ENCODE measurements at regions not wholly inside any gene's neighbourhood (a gene's known extent, or its start where the extent isn't known, plus 50 kb on each side); places are given as distances from the start of the nearest gene placed in this dataset.

DNA sequence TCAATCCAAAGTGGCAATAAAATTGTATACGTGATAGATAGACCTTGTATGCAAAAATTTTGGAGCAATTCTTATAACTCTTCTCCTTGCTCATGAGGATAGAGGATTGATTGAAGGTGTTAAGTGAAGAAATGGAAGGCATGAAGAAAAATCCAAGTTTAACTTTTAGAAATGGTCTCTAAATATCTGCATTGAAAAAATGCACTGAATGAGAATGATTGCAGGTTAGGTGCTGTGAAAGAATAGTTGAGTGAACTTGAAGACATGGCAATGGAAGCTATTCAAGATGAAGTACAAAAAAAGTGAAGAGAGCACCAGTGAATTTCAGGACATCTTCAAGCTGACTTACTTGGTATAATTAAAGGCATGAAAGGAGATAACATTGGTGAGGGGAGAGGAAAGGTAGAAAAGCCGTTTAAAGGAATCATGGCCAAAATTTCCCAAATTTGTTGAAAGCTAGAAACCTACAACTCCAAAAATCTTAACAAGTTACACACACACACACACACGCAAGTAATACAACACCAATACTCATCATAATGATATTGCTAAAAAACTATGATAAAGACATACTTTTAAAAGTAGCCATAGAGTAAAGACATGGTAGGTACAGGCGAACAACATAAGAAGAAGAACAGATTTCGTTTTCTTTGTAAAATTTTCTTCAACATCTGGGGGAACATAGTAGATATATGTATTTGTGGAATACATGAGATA lies 96.3 kb downstream of the GGTLC2 start:
- no peak for DNase-seq (ENCODE audit: low read depth in 6 of 9, low spot score in 9 of 9)
- Histone ChIP-seq H3K36me3 (ENCODE audit: control insufficient read depth in 2 of 2, insufficient read depth in 2 of 2, low read length in 1 of 2) (no peaks in the 10 kb centered on the region), H3K9me3 (ENCODE audit: control insufficient read depth in 2 of 2, insufficient read depth in 1 of 2, low read length in 1 of 2) (no peaks in the 10 kb centered on the region), H3K27ac (ENCODE audit: low read depth in 1 of 2, low read length in 1 of 2) (no peak overlapping the region), H3K27me3 (ENCODE audit: control insufficient read depth in 2 of 2, insufficient read depth in 1 of 2, low read length in 1 of 2) (peaks cover 0 to 11% of the 10 kb centered on the region in 2 donors), H3K4me1 (ENCODE audit: control insufficient read depth in 2 of 2, insufficient read depth in 2 of 2, low read length in 2 of 2) (no peaks in the 10 kb centered on the region), H3K4me3 (ENCODE audit: low read length in 2 of 2) (no peak overlapping the region)
- 86% methylated on average over 5 of the region's 5 CpGs for WGBS

- H3K4me3 ChIP-seq (ENCODE audit: low read length in 2 of 2), result no peak overlapping the region
- H3K27ac ChIP-seq (ENCODE audit: low read depth in 1 of 2, low read length in 1 of 2), result no peak overlapping the region
- H3K9me3 ChIP-seq (ENCODE audit: control insufficient read depth in 2 of 2, insufficient read depth in 1 of 2, low read length in 1 of 2), result no peaks in the 10 kb centered on the region
- no peaks in the 10 kb centered on the region for H3K4me1 ChIP-seq (ENCODE audit: control insufficient read depth in 2 of 2, insufficient read depth in 2 of 2, low read length in 2 of 2)
- H3K36me3 ChIP-seq (ENCODE audit: control insufficient read depth in 2 of 2, insufficient read depth in 2 of 2, low read length in 1 of 2), result no peaks in the 10 kb centered on the region
- H3K27me3 ChIP-seq (ENCODE audit: control insufficient read depth in 2 of 2, insufficient read depth in 1 of 2, low read length in 1 of 2), result peaks cover 0 to 11% of the 10 kb centered on the region in 2 donors
- WGBS, result 94% methylated on average over 4 of the region's 4 CpGs
- DNase-seq (ENCODE audit: low read depth in 6 of 9, low spot score in 9 of 9), result no peak
Measured at GRCh38 chr22:22741843-22742242, 97.4 kb downstream of the GGTLC2 start.

GRCh38 chr22:22742641-22743040 lies 98.2 kb downstream of the GGTLC2 start:
- WGBS, result 74% methylated on average over 2 of the region's 2 CpGs
- Histone ChIP-seq H3K9me3 (ENCODE audit: control insufficient read depth in 2 of 2, insufficient read depth in 1 of 2, low read length in 1 of 2) (no peaks in the 10 kb centered on the region), H3K4me3 (ENCODE audit: low read length in 2 of 2) (no peak overlapping the region), H3K4me1 (ENCODE audit: control insufficient read depth in 2 of 2, insufficient read depth in 2 of 2, low read length in 2 of 2) (no peaks in the 10 kb centered on the region), H3K36me3 (ENCODE audit: control insufficient read depth in 2 of 2, insufficient read depth in 2 of 2, low read length in 1 of 2) (no peaks in the 10 kb centered on the region), H3K27me3 (ENCODE audit: control insufficient read depth in 2 of 2, insufficient read depth in 1 of 2, low read length in 1 of 2) (peaks cover 0 to 11% of the 10 kb centered on the region in 2 donors), H3K27ac (ENCODE audit: low read depth in 1 of 2, low read length in 1 of 2) (no peak overlapping the region)
- DNase-seq (ENCODE audit: low read depth in 6 of 9, low spot score in 9 of 9), result no peak

GRCh38 chr22:22743128-22743760 lies 98.8 kb downstream of the GGTLC2 start:
- Histone ChIP-seq H3K27me3 (ENCODE audit: control insufficient read depth in 2 of 2, insufficient read depth in 1 of 2, low read length in 1 of 2) (peaks cover 0 to 11% of the 10 kb centered on the region in 2 donors), H3K9me3 (ENCODE audit: control insufficient read depth in 2 of 2, insufficient read depth in 1 of 2, low read length in 1 of 2) (no peaks in the 10 kb centered on the region), H3K4me3 (ENCODE audit: low read length in 2 of 2) (no peak overlapping the region), H3K36me3 (ENCODE audit: control insufficient read depth in 2 of 2, insufficient read depth in 2 of 2, low read length in 1 of 2) (no peaks in the 10 kb centered on the region), H3K27ac (ENCODE audit: low read depth in 1 of 2, low read length in 1 of 2) (no peak overlapping the region), H3K4me1 (ENCODE audit: control insufficient read depth in 2 of 2, insufficient read depth in 2 of 2, low read length in 2 of 2) (no peaks in the 10 kb centered on the region)
- 71% methylated on average over 3 of the region's 3 CpGs for WGBS
- DNase-seq (ENCODE audit: low read depth in 6 of 9, low spot score in 9 of 9), result no peak

- H3K4me3 ChIP-seq (ENCODE audit: low read length in 2 of 2), result no peak overlapping the region
- DNase-seq (ENCODE audit: low read depth in 6 of 9, low spot score in 9 of 9), result no peak
- H3K36me3 ChIP-seq (ENCODE audit: control insufficient read depth in 2 of 2, insufficient read depth in 2 of 2, low read length in 1 of 2), result no peaks in the 10 kb centered on the region
- H3K4me1 ChIP-seq (ENCODE audit: control insufficient read depth in 2 of 2, insufficient read depth in 2 of 2, low read length in 2 of 2), result no peaks in the 10 kb centered on the region
- WGBS, result 95% methylated on average over 9 of the region's 9 CpGs
- no peaks in the 10 kb centered on the region for H3K9me3 ChIP-seq (ENCODE audit: control insufficient read depth in 2 of 2, insufficient read depth in 1 of 2, low read length in 1 of 2)
- peaks cover 0 to 8% of the 10 kb centered on the region in 2 donors for H3K27me3 ChIP-seq (ENCODE audit: control insufficient read depth in 2 of 2, insufficient read depth in 1 of 2, low read length in 1 of 2)
- no peak overlapping the region for H3K27ac ChIP-seq (ENCODE audit: low read depth in 1 of 2, low read length in 1 of 2)
Measured at GRCh38 chr22:22744412-22745224, 100.2 kb downstream of the GGTLC2 start.

- peaks cover 0 to 8% of the 10 kb centered on the region in 2 donors for H3K27me3 ChIP-seq (ENCODE audit: control insufficient read depth in 2 of 2, insufficient read depth in 1 of 2, low read length in 1 of 2)
- WGBS, result 63% methylated on average over 8 of the region's 8 CpGs
- H3K4me1 ChIP-seq (ENCODE audit: control insufficient read depth in 2 of 2, insufficient read depth in 2 of 2, low read length in 2 of 2), result no peaks in the 10 kb centered on the region
Measured at GRCh38 chr22:22745225-22746060, 101.0 kb downstream of the GGTLC2 start.

GRCh38 chr22:22746061-22746962 lies 101.9 kb downstream of the GGTLC2 start:
- no peak overlapping the region for H3K4me3 ChIP-seq (ENCODE audit: low read length in 2 of 2)
- no peaks in the 10 kb centered on the region for H3K9me3 ChIP-seq (ENCODE audit: control insufficient read depth in 2 of 2, insufficient read depth in 1 of 2, low read length in 1 of 2)
- WGBS, result 85% methylated on average over 11 of the region's 11 CpGs
- H3K4me1 ChIP-seq (ENCODE audit: control insufficient read depth in 2 of 2, insufficient read depth in 2 of 2, low read length in 2 of 2), result no peaks in the 10 kb centered on the region
- no peak for DNase-seq (ENCODE audit: low read depth in 6 of 9, low spot score in 9 of 9)
- peaks cover 0 to 8% of the 10 kb centered on the region in 2 donors for H3K27me3 ChIP-seq (ENCODE audit: control insufficient read depth in 2 of 2, insufficient read depth in 1 of 2, low read length in 1 of 2)
- no peaks in the 10 kb centered on the region for H3K36me3 ChIP-seq (ENCODE audit: control insufficient read depth in 2 of 2, insufficient read depth in 2 of 2, low read length in 1 of 2)
- no peak overlapping the region for H3K27ac ChIP-seq (ENCODE audit: low read depth in 1 of 2, low read length in 1 of 2)

More at GRCh38 chr22:22745225-22746060, 101.0 kb downstream of the GGTLC2 start:
- Histone ChIP-seq H3K27ac (ENCODE audit: low read depth in 1 of 2, low read length in 1 of 2) (no peak overlapping the region), H3K9me3 (ENCODE audit: control insufficient read depth in 2 of 2, insufficient read depth in 1 of 2, low read length in 1 of 2) (no peaks in the 10 kb centered on the region), H3K4me3 (ENCODE audit: low read length in 2 of 2) (no peak overlapping the region), H3K36me3 (ENCODE audit: control insufficient read depth in 2 of 2, insufficient read depth in 2 of 2, low read length in 1 of 2) (no peaks in the 10 kb centered on the region)
- peak in 3 of 9 donors; percentile 13 to 40 (median 33) for DNase-seq (ENCODE audit: low read depth in 6 of 9, low spot score in 9 of 9)

Measured in thymus (tissue), 11 donors.